ENCODE measurements at regions not wholly inside any gene's neighbourhood (a gene's known extent, or its start where the extent isn't known, plus 50 kb on each side); places are given as distances from the start of the nearest gene placed in this dataset.

- no peaks in the 10 kb centered on the region for H3K9me3 Mint-ChIP-seq (ENCODE audit: insufficient read depth)
- ChIA-PET CTCF (no interaction called here), POLR2A (no interaction called here)
- H3K36me3 Mint-ChIP-seq (ENCODE audit: low read depth) = no peaks in the 10 kb centered on the region
- no peak for DNase-seq
- no peak overlapping the region for H3K27ac Mint-ChIP-seq
- no peak for ATAC-seq
- no peak overlapping the region for H3K4me3 Mint-ChIP-seq
- H3K4me1 Mint-ChIP-seq (ENCODE audit: low read depth) = no peaks in the 10 kb centered on the region
- H3K27me3 Mint-ChIP-seq (ENCODE audit: low read depth) = no peaks in the 10 kb centered on the region
These were observed 80.2 kb downstream of the TMEM47 start for GRCh38 chrX:34576864-34577263.

- no peak for ATAC-seq
- ChIA-PET POLR2A (no interaction called here), CTCF (no interaction called here)
- Mint-ChIP-seq H3K4me1 (ENCODE audit: low read depth) (no peaks in the 10 kb centered on the region), H3K27ac (no peak overlapping the region), H3K4me3 (no peak overlapping the region), H3K9me3 (ENCODE audit: insufficient read depth) (no peaks in the 10 kb centered on the region), H3K27me3 (ENCODE audit: low read depth) (no peaks in the 10 kb centered on the region), H3K36me3 (ENCODE audit: low read depth) (no peaks in the 10 kb centered on the region)
- DNase-seq = no peak
These were observed 91.1 kb downstream of the TMEM47 start for GRCh38 chrX:34565981-34566380.

- Mint-ChIP-seq H3K36me3 (ENCODE audit: low read depth) (no peaks in the 10 kb centered on the region), H3K4me1 (ENCODE audit: low read depth) (no peaks in the 10 kb centered on the region), H3K27me3 (ENCODE audit: low read depth) (no peaks in the 10 kb centered on the region), H3K27ac (no peak overlapping the region), H3K9me3 (ENCODE audit: insufficient read depth) (no peaks in the 10 kb centered on the region), H3K4me3 (no peak overlapping the region)
- ChIA-PET CTCF (no interaction called here), POLR2A (no interaction called here)
- ATAC-seq (no peak), DNase-seq (no peak)
These were observed 93.3 kb downstream of the TMEM47 start for GRCh38 chrX:34563804-34564203.

- Mint-ChIP-seq H3K27ac (no peak overlapping the region), H3K27me3 (ENCODE audit: low read depth) (no peaks in the 10 kb centered on the region), H3K4me3 (no peak overlapping the region), H3K4me1 (ENCODE audit: low read depth) (no peaks in the 10 kb centered on the region), H3K36me3 (ENCODE audit: low read depth) (no peaks in the 10 kb centered on the region), H3K9me3 (ENCODE audit: insufficient read depth) (no peaks in the 10 kb centered on the region)
- CTCF ChIA-PET = no interaction called here
- POLR2A ChIA-PET = no interaction called here
- ATAC-seq = no peak
- DNase-seq = no peak
These were observed 94.0 kb downstream of the TMEM47 start for GRCh38 chrX:34563061-34563460.

- CTCF ChIA-PET = no interaction called here
- H3K27me3 Mint-ChIP-seq (ENCODE audit: low read depth) = no peaks in the 10 kb centered on the region
- ATAC-seq = no peak
- POLR2A ChIA-PET = no interaction called here
- H3K27ac Mint-ChIP-seq = no peak overlapping the region
- no peaks in the 10 kb centered on the region for H3K36me3 Mint-ChIP-seq (ENCODE audit: low read depth)
- no peak for DNase-seq
- H3K9me3 Mint-ChIP-seq (ENCODE audit: insufficient read depth) = no peaks in the 10 kb centered on the region
- no peaks in the 10 kb centered on the region for H3K4me1 Mint-ChIP-seq (ENCODE audit: low read depth)
- H3K4me3 Mint-ChIP-seq = no peak overlapping the region
These were observed 95.1 kb downstream of the TMEM47 start for GRCh38 chrX:34562006-34562405.

GRCh38 chrX:34560180-34560579 lies 96.9 kb downstream of the TMEM47 start:
- Mint-ChIP-seq H3K27me3 (ENCODE audit: low read depth) (no peaks in the 10 kb centered on the region), H3K4me3 (no peak overlapping the region), H3K9me3 (ENCODE audit: insufficient read depth) (no peaks in the 10 kb centered on the region), H3K4me1 (ENCODE audit: low read depth) (no peaks in the 10 kb centered on the region), H3K27ac (no peak overlapping the region), H3K36me3 (ENCODE audit: low read depth) (no peaks in the 10 kb centered on the region)
- ChIA-PET CTCF (no interaction called here), POLR2A (no interaction called here)
- DNase-seq (no peak), ATAC-seq (no peak)

- CTCF ChIA-PET = no interaction called here
- peak overlapping the region; percentile 68 for H3K27ac Mint-ChIP-seq
- DNase-seq = peak; percentile 23
These were observed 97.8 kb downstream of the TMEM47 start for GRCh38 chrX:34559325-34559724.

GRCh38 chrX:34557733-34558132 lies 99.4 kb downstream of the TMEM47 start:
- Mint-ChIP-seq H3K9me3 (ENCODE audit: insufficient read depth) (no peaks in the 10 kb centered on the region), H3K36me3 (ENCODE audit: low read depth) (no peaks in the 10 kb centered on the region), H3K27ac (no peak overlapping the region), H3K27me3 (ENCODE audit: low read depth) (no peaks in the 10 kb centered on the region), H3K4me3 (no peak overlapping the region), H3K4me1 (ENCODE audit: low read depth) (no peaks in the 10 kb centered on the region)
- ChIA-PET POLR2A (no interaction called here), CTCF (no interaction called here)
- DNase-seq (no peak), ATAC-seq (no peak)

More at GRCh38 chrX:34559325-34559724, 97.8 kb downstream of the TMEM47 start:
- Mint-ChIP-seq H3K4me3 (no peak overlapping the region), H3K4me1 (ENCODE audit: low read depth) (no peaks in the 10 kb centered on the region), H3K27me3 (ENCODE audit: low read depth) (no peaks in the 10 kb centered on the region), H3K36me3 (ENCODE audit: low read depth) (no peaks in the 10 kb centered on the region), H3K9me3 (ENCODE audit: insufficient read depth) (no peaks in the 10 kb centered on the region)
- POLR2A ChIA-PET = no interaction called here
- ATAC-seq = no peak

GRCh38 chrX:34555481-34555880 lies 101.6 kb downstream of the TMEM47 start:
- Mint-ChIP-seq H3K27me3 (ENCODE audit: low read depth) (no peaks in the 10 kb centered on the region), H3K9me3 (ENCODE audit: insufficient read depth) (no peaks in the 10 kb centered on the region), H3K36me3 (ENCODE audit: low read depth) (no peaks in the 10 kb centered on the region), H3K27ac (no peak overlapping the region), H3K4me1 (ENCODE audit: low read depth) (no peaks in the 10 kb centered on the region), H3K4me3 (no peak overlapping the region)
- no peak for DNase-seq
- no peak for ATAC-seq
- POLR2A ChIA-PET = no interaction called here
- CTCF ChIA-PET = no interaction called here

GRCh38 chrX:34546366-34546765 lies 110.7 kb downstream of the TMEM47 start:
- Mint-ChIP-seq H3K4me1 (ENCODE audit: low read depth) (no peaks in the 10 kb centered on the region), H3K9me3 (ENCODE audit: insufficient read depth) (no peaks in the 10 kb centered on the region), H3K27ac (no peak overlapping the region), H3K36me3 (ENCODE audit: low read depth) (no peaks in the 10 kb centered on the region), H3K4me3 (no peak overlapping the region), H3K27me3 (ENCODE audit: low read depth) (no peaks in the 10 kb centered on the region)
- ATAC-seq (no peak), DNase-seq (no peak)
- POLR2A ChIA-PET = no interaction called here
- CTCF ChIA-PET = no interaction called here

- no peaks in the 10 kb centered on the region for H3K4me1 Mint-ChIP-seq (ENCODE audit: low read depth)
- ChIA-PET POLR2A (no interaction called here), CTCF (no interaction called here)
- no peaks in the 10 kb centered on the region for H3K36me3 Mint-ChIP-seq (ENCODE audit: low read depth)
- no peak for DNase-seq
- no peak for ATAC-seq
- H3K4me3 Mint-ChIP-seq = no peak overlapping the region
- no peaks in the 10 kb centered on the region for H3K27me3 Mint-ChIP-seq (ENCODE audit: low read depth)
- no peaks in the 10 kb centered on the region for H3K9me3 Mint-ChIP-seq (ENCODE audit: insufficient read depth)
- H3K27ac Mint-ChIP-seq = no peak overlapping the region
These were observed 129.0 kb downstream of the TMEM47 start for GRCh38 chrX:34528081-34528480.

GRCh38 chrX:34521563-34521962 lies 135.5 kb downstream of the TMEM47 start:
- Mint-ChIP-seq H3K4me3 (no peak overlapping the region), H3K36me3 (ENCODE audit: low read depth) (no peaks in the 10 kb centered on the region), H3K9me3 (ENCODE audit: insufficient read depth) (no peaks in the 10 kb centered on the region), H3K27ac (no peak overlapping the region), H3K4me1 (ENCODE audit: low read depth) (no peaks in the 10 kb centered on the region), H3K27me3 (ENCODE audit: low read depth) (no peaks in the 10 kb centered on the region)
- ChIA-PET POLR2A (no interaction called here), CTCF (no interaction called here)
- DNase-seq (no peak), ATAC-seq (no peak)

- Mint-ChIP-seq H3K27me3 (ENCODE audit: low read depth) (no peaks in the 10 kb centered on the region), H3K4me3 (no peak overlapping the region), H3K4me1 (ENCODE audit: low read depth) (no peaks in the 10 kb centered on the region), H3K9me3 (ENCODE audit: insufficient read depth) (no peaks in the 10 kb centered on the region), H3K36me3 (ENCODE audit: low read depth) (no peaks in the 10 kb centered on the region), H3K27ac (no peak overlapping the region)
- ChIA-PET POLR2A (no interaction called here), CTCF (no interaction called here)
- ATAC-seq = no peak
- no peak for DNase-seq
These were observed 147.7 kb downstream of the TMEM47 start for GRCh38 chrX:34509394-34509793.

- ChIA-PET POLR2A (no interaction called here), CTCF (no interaction called here)
- Mint-ChIP-seq H3K4me1 (ENCODE audit: low read depth) (no peaks in the 10 kb centered on the region), H3K4me3 (no peak overlapping the region), H3K9me3 (ENCODE audit: insufficient read depth) (no peaks in the 10 kb centered on the region), H3K27me3 (ENCODE audit: low read depth) (no peaks in the 10 kb centered on the region), H3K27ac (no peak overlapping the region), H3K36me3 (ENCODE audit: low read depth) (no peaks in the 10 kb centered on the region)
- no peak for DNase-seq
- ATAC-seq = no peak
These were observed 154.0 kb downstream of the TMEM47 start for GRCh38 chrX:34503119-34503518.

All from activated CD8-positive, alpha-beta T cell treated with anti-CD3 and anti-CD28 coated beads, Interleukin-2, amount 10 ng/mL, durations not matched to agents 7 days and 5 days (primary cell).